Vagina (tissue), 2 donors: ENCODE measurements at regions not wholly inside any gene's neighbourhood (a gene's known extent, or its start where the extent isn't known, plus 50 kb on each side); places are given as distances from the start of the nearest gene placed in this dataset.

Experiments
- DNase-seq, 2 donors: peaks; one replicate each; pipeline ENCODE4 v3.0.0-alpha.2; 2017; ENCODE audit errors: extremely low spot score in 2 of 2
- H3K27ac ChIP-seq: fragments of 200-600 bp; sonication (generic); one replicate; pipeline ENCODE4 v1.5.1; 2019
- H3K27me3 ChIP-seq: fragments of 200-600 bp; sonication (generic); one replicate; pipeline ENCODE4 v1.5.1; 2019
- H3K36me3 ChIP-seq, 2 donors: fragments of 200-600 bp; sonication (generic); one replicate each; pipeline ENCODE4 v1.5.1; 2017 to 2019
- H3K4me1 ChIP-seq: fragments of 200-600 bp; sonication (generic); one replicate; pipeline ENCODE4 v1.5.1; 2019
- H3K4me3 ChIP-seq, 2 donors: fragments of 200-600 bp; sonication (generic); 1 replicate in 1 of 2; 2 replicates in 1 of 2; pipeline ENCODE4 v1.5.1; 2016 to 2019
- H3K9me3 ChIP-seq: fragments of 200-600 bp; sonication (generic); one replicate; pipeline ENCODE4 v1.5.1; 2019
- CTCF ChIP-seq, 3 experiments: fragments of 450-650 bp in 2 of 3; fragments of 200-600 bp in 1 of 3; sonication (generic) in 1 of 3; IDR thresholded peaks; one replicate each; pipeline ENCODE4 v1.5.1; 2017 to 2019; ENCODE audit warnings: antibody characterized with exemption in 3 of 3, mild to moderate bottlenecking in 2 of 3, moderate library complexity in 2 of 3
- POLR2A ChIP-seq, 2 donors: fragments of 450-650 bp; IDR thresholded peaks; one replicate each; pipeline ENCODE4 v1.6.1; 2017; ENCODE audit warnings: antibody characterized with exemption in 2 of 2, mild to moderate bottlenecking in 2 of 2, moderate library complexity in 2 of 2
- POLR2AphosphoS5 ChIP-seq, 2 donors: sonication (generic); formaldehyde crosslinking; IDR thresholded peaks; one replicate each; pipeline ENCODE4 v1.9.0; 2017; ENCODE audit warnings: antibody characterized with exemption in 2 of 2, mild to moderate bottlenecking in 2 of 2, low read depth in 1 of 2; ENCODE audit not compliant: insufficient read depth in 1 of 2
- intact Hi-C: fragments of 100-400 bp; cut with DNase I; formaldehyde crosslinking; loops from one replicate; pipeline ENCODE4 v1.15.1; 2023

- intact Hi-C loops = no loop called here
- no peaks in the 10 kb centered on the region for H3K36me3 ChIP-seq
- peak in 1 of 2 donors; percentile 64 for DNase-seq
- no peaks in the 10 kb centered on the region for H3K27me3 ChIP-seq
- H3K4me3 ChIP-seq = no peak overlapping the region
- peak overlapping the region; percentile 17 for H3K27ac ChIP-seq
- TF ChIP-seq POLR2AphosphoS5 (IDR thresholded peaks at IDR 0.05; ENCODE audit: insufficient read depth in 1 of 2, low read depth in 1 of 2) (no peak), POLR2A (IDR thresholded peaks at IDR 0.05) (no peak), CTCF (IDR thresholded peaks at IDR 0.05) (no peak)
- H3K4me1 ChIP-seq = peaks cover 1% of the 10 kb centered on the region
- H3K9me3 ChIP-seq = no peaks in the 10 kb centered on the region
These were observed 84.0 kb upstream of the AKIP1 start for GRCh38 chr11:8826901-8827560.

DNA sequence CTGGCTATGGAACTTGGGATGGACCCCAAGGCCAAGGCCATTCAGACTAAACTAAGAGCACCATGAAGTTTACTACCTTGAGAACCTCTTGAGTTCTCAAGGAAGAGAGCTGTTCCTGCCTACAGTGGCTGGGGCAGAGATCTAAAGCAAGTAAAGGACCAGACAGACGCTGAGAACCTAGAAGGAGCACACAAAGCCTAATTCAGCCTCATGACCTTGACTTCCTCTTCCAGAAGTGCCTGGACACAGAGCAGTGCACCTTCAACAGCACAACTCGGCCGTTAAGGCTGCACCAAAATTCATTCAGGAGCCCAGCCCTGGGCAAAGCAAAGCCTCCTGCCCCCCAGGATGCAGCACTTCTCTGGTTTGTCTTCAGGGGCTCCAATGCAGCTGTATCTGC, 82.9 kb upstream of the AKIP1 start:
- no peaks in the 10 kb centered on the region for H3K27me3 ChIP-seq
- H3K9me3 ChIP-seq = no peaks in the 10 kb centered on the region
- no peaks in the 10 kb centered on the region for H3K36me3 ChIP-seq
- no peak overlapping the region for H3K4me3 ChIP-seq
- TF ChIP-seq POLR2A (IDR thresholded peaks at IDR 0.05) (no peak), CTCF (IDR thresholded peaks at IDR 0.05) (no peak), POLR2AphosphoS5 (IDR thresholded peaks at IDR 0.05; ENCODE audit: insufficient read depth in 1 of 2, low read depth in 1 of 2) (no peak)
- H3K4me1 ChIP-seq = peaks cover 11% of the 10 kb centered on the region
- no peak for DNase-seq
- intact Hi-C loops = no loop called here
- H3K27ac ChIP-seq = no peak overlapping the region

- DNase-seq = no peak
- H3K9me3 ChIP-seq = no peaks in the 10 kb centered on the region
- H3K27me3 ChIP-seq = no peaks in the 10 kb centered on the region
- H3K4me3 ChIP-seq = no peak overlapping the region
- H3K27ac ChIP-seq = no peak overlapping the region
- intact Hi-C loops = no loop called here
- H3K4me1 ChIP-seq = peaks cover 13% of the 10 kb centered on the region
- no peaks in the 10 kb centered on the region for H3K36me3 ChIP-seq
- TF ChIP-seq CTCF (IDR thresholded peaks at IDR 0.05) (no peak), POLR2AphosphoS5 (IDR thresholded peaks at IDR 0.05; ENCODE audit: insufficient read depth in 1 of 2, low read depth in 1 of 2) (no peak), POLR2A (IDR thresholded peaks at IDR 0.05) (no peak)
These were observed 82.2 kb upstream of the AKIP1 start for GRCh38 chr11:8828580-8829361.

GRCh38 chr11:8829556-8829955, 81.4 kb upstream of the AKIP1 start:
- H3K4me1 ChIP-seq = peaks cover 13% of the 10 kb centered on the region
- no peak overlapping the region for H3K27ac ChIP-seq
- DNase-seq = no peak
- H3K4me3 ChIP-seq = no peak overlapping the region
- H3K9me3 ChIP-seq = no peaks in the 10 kb centered on the region
- TF ChIP-seq POLR2A (IDR thresholded peaks at IDR 0.05) (no peak), CTCF (IDR thresholded peaks at IDR 0.05) (no peak), POLR2AphosphoS5 (IDR thresholded peaks at IDR 0.05; ENCODE audit: insufficient read depth in 1 of 2, low read depth in 1 of 2) (no peak)
- no peaks in the 10 kb centered on the region for H3K27me3 ChIP-seq
- no peaks in the 10 kb centered on the region for H3K36me3 ChIP-seq
- intact Hi-C loops = no loop called here

- intact Hi-C loops = no loop called here
- no peak for DNase-seq
- H3K27ac ChIP-seq = no peak overlapping the region
- no peaks in the 10 kb centered on the region for H3K27me3 ChIP-seq
- H3K4me1 ChIP-seq = peaks cover 13% of the 10 kb centered on the region
- no peak for TF ChIP-seq CTCF (IDR thresholded peaks at IDR 0.05)
- TF ChIP-seq POLR2A (IDR thresholded peaks at IDR 0.05) = no peak
- TF ChIP-seq POLR2AphosphoS5 (IDR thresholded peaks at IDR 0.05; ENCODE audit: insufficient read depth in 1 of 2, low read depth in 1 of 2) = no peak
- no peaks in the 10 kb centered on the region for H3K9me3 ChIP-seq
- no peak overlapping the region for H3K4me3 ChIP-seq
- no peaks in the 10 kb centered on the region for H3K36me3 ChIP-seq
These were observed 80.3 kb upstream of the AKIP1 start for GRCh38 chr11:8830641-8831040.
